AG09309 (cell line): ENCODE measurements at regions not wholly inside any gene's neighbourhood (a gene's known extent, or its start where the extent isn't known, plus 50 kb on each side); places are given as distances from the start of the nearest gene placed in this dataset.
"Not testable (repeated sequence)": the region's sequence is repeated elsewhere in the genome, so short reads cannot be mapped to it uniquely, and the experiment has no call there.

ENCODE experiments used
- DNase-seq: peaks from one replicate; pipeline ENCODE4 v3.0.0-alpha.2; 2010; ENCODE audit warnings: low read depth
- H3K4me3 ChIP-seq: 2 replicates; pipeline ENCODE4 v1.5.1; 2011; ENCODE audit warnings: mild to moderate bottlenecking, low read depth, low read length, moderate library complexity; ENCODE audit not compliant: control insufficient read depth
- TF ChIP-seq, protein P1 (sequence below): IDR thresholded peaks from 2 replicates; pipeline ENCODE4 v1.5.1; 2011; ENCODE audit warnings: mild to moderate bottlenecking, low read depth, low read length, inconsistent platforms; ENCODE audit not compliant: insufficient read depth, control insufficient read depth; ENCODE audit errors: missing control alignments

DNA sequence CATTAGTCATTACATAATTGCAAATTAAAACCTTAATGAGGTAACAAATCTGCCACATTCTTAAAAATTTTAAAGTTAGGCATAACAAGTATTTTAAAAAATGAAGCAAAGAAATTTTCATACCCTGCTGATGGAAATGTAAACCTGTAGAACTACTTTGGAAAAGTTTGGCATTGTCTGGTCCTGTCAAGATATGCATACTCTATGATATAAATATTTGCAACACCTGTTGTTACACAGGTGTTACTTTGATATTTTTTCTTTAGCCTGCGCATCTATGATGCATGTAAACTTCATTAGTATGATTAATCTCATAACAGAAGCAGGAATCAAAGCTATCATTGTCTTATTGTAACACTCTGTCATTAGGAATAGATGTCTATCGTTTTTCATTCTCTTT is 634.3 kb downstream of the TRIB2 start:
- TF ChIP-seq, protein P1, sequence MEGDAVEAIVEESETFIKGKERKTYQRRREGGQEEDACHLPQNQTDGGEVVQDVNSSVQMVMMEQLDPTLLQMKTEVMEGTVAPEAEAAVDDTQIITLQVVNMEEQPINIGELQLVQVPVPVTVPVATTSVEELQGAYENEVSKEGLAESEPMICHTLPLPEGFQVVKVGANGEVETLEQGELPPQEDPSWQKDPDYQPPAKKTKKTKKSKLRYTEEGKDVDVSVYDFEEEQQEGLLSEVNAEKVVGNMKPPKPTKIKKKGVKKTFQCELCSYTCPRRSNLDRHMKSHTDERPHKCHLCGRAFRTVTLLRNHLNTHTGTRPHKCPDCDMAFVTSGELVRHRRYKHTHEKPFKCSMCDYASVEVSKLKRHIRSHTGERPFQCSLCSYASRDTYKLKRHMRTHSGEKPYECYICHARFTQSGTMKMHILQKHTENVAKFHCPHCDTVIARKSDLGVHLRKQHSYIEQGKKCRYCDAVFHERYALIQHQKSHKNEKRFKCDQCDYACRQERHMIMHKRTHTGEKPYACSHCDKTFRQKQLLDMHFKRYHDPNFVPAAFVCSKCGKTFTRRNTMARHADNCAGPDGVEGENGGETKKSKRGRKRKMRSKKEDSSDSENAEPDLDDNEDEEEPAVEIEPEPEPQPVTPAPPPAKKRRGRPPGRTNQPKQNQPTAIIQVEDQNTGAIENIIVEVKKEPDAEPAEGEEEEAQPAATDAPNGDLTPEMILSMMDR, result no peak
- no peak for DNase-seq
- no peak overlapping the region for H3K4me3 ChIP-seq

DNA sequence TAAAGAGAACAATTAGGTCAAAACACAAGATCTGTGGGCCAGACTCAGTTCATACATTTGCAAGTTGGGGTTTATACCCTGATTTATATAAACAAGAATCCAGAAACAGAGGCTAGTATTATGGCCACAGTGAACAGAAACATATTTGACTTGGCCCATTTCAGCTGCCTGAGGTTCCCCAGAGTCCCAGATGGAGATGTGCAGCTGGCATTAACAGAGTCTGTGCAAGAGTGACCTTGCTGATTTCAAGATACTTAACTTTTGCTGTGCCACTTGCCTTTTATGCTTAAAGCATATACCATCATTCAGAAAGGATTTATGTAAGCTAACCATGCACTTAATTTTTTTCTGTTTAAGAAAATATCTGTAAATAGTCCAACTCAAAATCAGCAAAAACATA is 636.3 kb downstream of the TRIB2 start:
- DNase-seq, result no peak
- TF ChIP-seq, protein P1, result no peak
- no peak overlapping the region for H3K4me3 ChIP-seq

DNA sequence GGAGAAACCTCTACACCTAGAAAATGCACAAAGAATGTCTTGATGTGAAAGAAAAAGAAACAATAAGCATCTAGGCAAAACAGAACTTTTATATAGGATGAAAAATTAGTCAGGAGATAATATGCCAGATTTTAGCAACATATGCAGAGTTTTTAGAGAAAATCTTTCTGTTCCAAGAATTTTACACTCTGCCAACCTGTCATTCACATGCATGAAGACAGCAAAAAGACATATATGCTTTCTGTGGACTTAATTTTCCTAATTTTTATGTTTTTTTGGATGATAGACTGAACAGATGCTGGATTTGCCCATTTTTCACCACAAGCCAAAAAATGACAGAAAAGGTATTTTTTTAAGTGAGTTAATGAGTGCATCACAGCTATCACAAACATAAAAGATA is 637.3 kb downstream of the TRIB2 start:
- TF ChIP-seq, protein P1, result no peak
- DNase-seq, result no peak
- no peak overlapping the region for H3K4me3 ChIP-seq

DNA sequence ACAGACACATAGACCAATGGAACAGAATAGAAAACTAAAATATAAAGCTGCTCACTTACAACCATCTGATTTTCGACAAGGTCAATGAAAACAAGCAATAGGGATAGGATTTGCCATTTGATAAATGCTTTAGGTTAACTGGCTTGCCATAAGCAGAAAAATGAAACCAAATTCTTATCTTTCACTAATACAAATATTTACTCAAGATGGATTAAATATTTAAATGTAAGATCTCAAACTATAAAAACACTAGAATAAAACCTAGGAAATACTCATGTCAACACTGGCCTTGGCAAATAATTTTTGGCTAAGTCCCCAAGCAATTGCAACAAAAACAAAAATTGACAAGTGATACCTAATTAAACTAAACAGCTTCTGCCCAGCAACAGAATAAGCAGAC is 665.2 kb downstream of the TRIB2 start:
- not testable (repeated sequence) for DNase-seq

DNA sequence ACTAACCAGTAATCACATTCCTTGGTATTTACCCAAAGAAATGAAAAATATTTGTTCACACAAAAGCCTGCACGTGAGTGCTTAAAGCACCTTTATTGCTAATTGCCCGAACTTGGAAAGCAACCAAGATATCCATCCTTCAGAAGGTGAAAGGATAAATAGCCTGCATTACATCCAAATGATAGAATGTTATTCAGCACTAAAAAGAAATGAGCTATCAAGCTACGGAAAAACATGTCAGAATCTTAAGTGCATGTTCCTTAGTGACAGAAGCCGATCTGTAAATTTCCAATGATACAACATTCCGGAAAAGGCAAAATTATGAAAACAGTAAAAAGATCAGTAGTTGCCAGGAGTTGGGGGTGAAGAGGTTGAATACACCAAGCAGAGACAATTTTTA is 672.4 kb downstream of the TRIB2 start:
- not testable (repeated sequence) for H3K4me3 ChIP-seq, DNase-seq

More for the DNA sequence above, 665.2 kb downstream of the TRIB2 start:
- not testable (repeated sequence) for H3K4me3 ChIP-seq

DNA sequence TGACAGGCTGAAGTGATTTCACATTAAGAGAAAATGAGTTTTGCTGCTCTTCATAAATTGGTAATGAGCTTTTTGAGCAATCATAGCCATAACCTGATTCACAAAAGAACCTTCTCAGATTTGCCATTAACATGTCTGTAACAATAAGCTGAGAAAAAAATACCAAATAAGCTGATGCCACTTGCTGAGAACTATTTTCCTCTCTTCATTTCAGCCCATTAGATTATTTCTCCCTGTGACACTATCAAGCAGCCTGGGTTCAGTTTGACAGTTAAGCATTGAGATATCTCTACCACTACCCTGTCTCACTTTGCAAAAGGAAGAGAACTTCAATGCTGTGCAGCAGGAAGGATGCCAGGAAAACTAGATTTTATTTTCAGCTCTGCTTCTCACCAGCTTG is 673.9 kb downstream of the TRIB2 start:
- no peak for DNase-seq
- TF ChIP-seq, protein P1, result no peak
- no peak overlapping the region for H3K4me3 ChIP-seq

DNA sequence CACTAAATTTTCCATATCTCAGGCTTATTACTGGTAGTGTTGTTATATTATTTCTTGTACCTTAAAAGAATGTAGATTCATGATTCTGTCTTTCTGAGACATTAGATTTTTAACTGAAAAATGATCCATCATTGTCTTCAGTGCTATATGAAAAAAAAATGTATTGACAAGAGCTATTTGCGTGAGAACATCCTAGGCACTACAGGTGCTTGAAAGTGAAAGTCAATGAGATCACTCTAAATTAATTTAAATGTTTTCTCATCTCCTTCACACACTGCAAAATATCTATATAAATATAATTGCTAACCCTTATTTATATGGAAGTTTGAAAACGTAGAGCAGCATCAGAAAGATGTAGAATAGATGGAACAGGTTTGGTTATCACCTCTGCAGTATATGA is 684.6 kb downstream of the TRIB2 start:
- no peak overlapping the region for H3K4me3 ChIP-seq
- DNase-seq, result no peak
- TF ChIP-seq, protein P1, result no peak

DNA sequence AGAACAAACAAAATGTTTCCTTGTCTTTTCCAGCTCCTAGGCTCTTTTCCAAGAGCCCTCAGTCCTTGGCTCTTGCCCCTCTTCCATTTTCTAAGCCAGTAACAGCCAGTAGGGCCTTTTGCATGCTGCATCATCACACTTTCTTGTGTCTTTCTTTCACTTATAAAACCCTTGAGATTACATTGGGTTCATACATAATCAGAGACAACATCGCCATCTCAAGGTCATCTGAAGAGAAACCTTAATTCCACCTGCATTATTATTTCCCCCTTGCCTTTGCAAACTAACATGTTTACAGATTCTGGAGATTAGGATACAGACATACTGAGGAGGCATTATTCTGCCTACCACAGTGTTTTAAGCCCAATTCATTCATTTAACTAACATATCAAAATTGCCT is 697.3 kb downstream of the TRIB2 start:
- H3K4me3 ChIP-seq, result no peak overlapping the region

More for the DNA sequence above, 697.3 kb downstream of the TRIB2 start:
- DNase-seq, result no peak
- TF ChIP-seq, protein P1, result no peak
